ENCODE measurements at regions not wholly inside any gene's neighbourhood (a gene's known extent, or its start where the extent isn't known, plus 50 kb on each side); places are given as distances from the start of the nearest gene placed in this dataset.
"Not testable (repeated sequence)": the region's sequence is repeated elsewhere in the genome, so short reads cannot be mapped to it uniquely, and the experiment has no call there.

DNA sequence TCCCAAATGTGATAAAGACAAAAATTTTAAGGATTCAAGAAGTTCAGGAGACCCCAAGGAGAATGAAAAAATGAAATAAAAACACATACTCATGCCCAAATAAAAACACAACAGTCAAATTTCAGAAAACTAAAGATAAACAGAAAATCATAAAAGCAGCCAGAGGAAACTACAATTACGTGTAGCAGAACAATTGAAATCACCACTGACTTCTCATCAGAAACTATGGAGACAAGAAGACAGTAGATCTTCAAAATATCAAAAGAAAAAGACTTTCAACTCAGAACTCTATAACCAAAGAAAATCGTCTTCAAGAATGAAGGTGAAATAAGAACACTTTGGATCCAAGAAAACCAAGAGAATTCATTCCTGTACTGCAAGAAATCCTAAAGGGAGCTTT is 54.9 kb downstream of the DIO3 start:
- DNase-seq, result no peak

DNA sequence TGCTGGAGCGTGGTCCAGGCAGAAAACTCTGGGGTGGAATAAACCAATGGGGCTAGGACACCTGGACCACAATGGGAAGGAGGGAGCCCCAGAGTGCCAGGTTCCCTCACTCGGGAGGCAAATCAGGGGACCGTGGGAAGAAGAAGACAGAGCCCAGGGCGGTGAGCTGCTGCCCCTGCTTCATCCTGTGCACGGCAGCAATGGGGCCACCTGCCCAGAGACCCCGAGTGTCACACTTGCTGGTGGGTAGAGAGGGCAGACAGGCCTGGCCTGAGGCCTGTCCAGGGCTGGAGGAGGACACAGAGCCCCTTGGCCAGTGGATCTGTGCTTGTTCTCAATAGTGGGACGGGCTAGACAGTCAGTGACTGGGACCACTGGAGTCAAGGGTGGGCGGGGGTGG is 58.2 kb downstream of the DIO3 start:
- DNase-seq, result no peak

GRCh38 chr14:101620031-101620788 is 58.9 kb downstream of the DIO3 start:
- no peak for DNase-seq

- no peak for DNase-seq
Observed at GRCh38 chr14:101620821-101621785, 59.8 kb downstream of the DIO3 start.

- DNase-seq, result no peak
Observed at GRCh38 chr14:101622251-101623076, 61.2 kb downstream of the DIO3 start.

DNA sequence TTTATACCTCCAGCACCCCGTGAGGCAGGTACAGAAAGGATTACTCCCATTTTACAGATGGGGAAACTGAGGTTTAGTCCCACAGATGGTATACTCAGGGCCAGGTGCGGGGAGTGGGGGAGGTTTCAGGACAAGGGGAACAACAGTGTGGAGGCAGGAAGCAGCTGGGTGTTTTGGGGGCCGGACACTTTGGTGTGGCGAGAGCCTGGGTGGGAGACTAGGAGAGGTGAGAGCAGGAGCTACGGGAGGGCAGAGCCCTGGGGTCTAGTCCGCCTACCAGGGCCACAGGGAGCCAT is 61.7 kb downstream of the DIO3 start:
- no peak for DNase-seq

DNA sequence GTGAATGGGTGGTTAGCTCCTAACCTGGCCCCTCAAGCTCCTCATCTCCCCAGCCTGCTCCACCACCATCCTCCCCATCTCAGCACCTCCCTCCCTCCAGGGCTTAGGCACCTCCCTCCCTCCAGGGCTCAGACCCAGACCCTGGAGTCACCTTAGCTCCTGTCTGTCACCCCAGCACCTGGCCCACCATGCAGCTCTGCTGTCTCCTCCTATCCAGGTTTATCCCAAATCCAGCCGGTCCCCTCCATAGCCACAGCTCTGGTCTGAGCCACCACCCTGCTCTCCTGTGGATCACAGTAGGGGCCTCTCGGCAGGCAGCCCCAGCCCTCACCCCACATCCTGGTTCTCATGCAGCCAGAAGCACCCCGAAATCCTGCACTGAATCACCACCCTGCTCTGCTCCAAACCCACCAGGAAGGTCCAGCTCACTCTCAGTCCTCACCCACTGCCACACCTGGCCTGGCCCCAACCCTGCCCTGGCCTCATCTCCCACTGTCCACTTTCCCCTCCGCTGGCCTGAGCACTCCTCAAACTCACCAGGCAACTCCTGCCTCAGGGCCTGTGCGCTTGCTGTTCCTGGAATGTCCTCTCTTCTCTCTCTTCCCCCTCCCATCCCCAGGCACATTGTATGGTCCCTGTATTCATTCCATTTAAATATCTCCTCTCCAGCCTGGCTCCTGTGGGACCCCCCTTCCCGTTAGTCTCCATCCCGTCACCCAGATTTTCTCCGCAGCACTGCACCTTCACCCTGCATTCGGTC is 62.6 kb downstream of the DIO3 start:
- DNase-seq, result no peak

- DNase-seq, result no peak
Observed at GRCh38 chr14:101624536-101624935, 63.2 kb downstream of the DIO3 start.

GRCh38 chr14:101625336-101626097 is 64.2 kb downstream of the DIO3 start:
- DNase-seq, result no peak

- DNase-seq, result no peak
Observed at GRCh38 chr14:101626331-101626730, 65.0 kb downstream of the DIO3 start.

DNA sequence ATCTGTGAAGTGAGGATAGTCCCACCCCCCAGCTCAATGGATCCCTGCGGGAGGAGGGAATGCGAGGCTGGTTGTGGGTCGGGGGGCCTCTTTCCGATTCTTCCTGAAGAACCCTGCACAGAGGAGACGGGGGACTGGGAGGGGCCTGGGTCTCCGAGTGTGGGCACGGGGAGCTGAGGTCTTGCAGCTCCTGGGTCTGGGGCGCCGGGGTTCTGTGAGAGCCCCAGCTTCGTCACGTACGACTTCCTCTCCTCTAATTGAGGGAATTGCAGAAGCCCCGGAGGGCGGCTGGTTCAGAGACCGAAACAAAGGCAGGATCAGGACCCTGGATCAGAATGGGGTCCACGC is 66.6 kb downstream of the DIO3 start:
- DNase-seq, result no peak

DNA sequence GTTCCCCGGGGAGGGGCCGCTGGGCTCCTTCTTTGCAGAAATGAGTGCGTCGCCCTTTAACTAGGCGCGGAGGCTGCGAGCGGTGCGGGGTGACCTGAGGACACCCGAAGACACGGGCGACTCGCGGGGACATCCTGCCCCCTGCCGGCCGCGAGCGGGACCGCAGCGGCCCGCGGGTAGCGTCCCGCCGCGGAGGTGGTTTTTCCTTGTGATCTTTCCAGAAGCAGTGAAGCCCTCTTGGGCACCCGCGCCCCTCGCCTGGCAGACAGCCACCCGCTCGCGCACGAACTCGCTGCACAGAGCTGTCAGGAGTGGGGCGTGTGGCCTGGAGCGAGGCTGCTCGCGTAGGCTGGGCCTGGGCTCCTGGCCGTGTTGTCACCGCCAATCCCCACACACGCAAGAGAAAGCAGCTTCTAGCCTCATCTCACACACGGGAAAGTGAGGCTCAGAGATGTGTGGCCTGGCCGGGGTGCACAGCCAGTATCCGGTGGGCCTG is 67.2 kb downstream of the DIO3 start:
- peak; percentile 82 for DNase-seq

- no peak for DNase-seq
Observed at GRCh38 chr14:101628975-101629374, 67.7 kb downstream of the DIO3 start.

GRCh38 chr14:101630056-101630965 is 69.0 kb downstream of the DIO3 start:
- DNase-seq, result no peak

DNA sequence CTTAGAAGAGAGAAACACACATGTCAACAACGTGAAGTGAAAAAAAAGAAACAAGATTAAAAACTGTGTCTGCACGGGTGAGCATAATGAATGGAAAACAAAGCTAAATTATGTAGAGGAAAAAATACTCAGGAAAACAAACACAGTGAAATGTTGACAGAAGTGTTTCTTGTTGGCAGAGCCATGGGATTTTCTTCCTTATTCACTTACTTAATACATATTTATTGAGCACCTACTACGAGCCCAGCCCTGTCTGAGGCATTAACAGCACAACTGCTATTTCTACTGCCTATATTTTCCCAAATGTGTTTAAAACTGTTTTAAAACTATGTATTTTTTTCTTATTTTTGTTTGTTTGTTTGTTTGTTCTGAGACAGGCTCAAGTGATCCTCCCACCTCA is 69.9 kb downstream of the DIO3 start:
- no peak for DNase-seq

GRCh38 chr14:101631970-101632369 is 70.7 kb downstream of the DIO3 start:
- DNase-seq, result not testable (repeated sequence)

DNA sequence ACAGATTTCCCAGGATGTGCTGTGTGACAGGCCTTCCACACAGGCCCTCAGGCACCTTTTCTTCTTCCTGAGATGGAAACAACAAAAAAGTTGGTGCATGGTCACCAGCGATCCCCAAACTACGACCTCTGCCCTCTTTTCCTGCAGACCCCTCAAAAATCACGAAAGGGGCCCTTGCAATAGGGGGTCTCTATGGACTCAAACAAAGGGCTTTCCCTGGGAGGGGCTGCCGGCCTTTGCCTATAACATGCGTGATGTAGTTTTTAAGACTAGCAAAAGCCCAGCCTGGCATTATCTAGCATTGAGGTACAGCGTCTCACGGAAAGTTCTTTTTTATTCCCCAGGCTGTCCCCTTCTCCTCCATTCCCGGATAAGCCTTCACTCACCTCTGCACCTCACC is 71.2 kb downstream of the DIO3 start:
- no peak for DNase-seq

- DNase-seq, result no peak
Observed at GRCh38 chr14:101633276-101633675, 72.0 kb downstream of the DIO3 start.

DNA sequence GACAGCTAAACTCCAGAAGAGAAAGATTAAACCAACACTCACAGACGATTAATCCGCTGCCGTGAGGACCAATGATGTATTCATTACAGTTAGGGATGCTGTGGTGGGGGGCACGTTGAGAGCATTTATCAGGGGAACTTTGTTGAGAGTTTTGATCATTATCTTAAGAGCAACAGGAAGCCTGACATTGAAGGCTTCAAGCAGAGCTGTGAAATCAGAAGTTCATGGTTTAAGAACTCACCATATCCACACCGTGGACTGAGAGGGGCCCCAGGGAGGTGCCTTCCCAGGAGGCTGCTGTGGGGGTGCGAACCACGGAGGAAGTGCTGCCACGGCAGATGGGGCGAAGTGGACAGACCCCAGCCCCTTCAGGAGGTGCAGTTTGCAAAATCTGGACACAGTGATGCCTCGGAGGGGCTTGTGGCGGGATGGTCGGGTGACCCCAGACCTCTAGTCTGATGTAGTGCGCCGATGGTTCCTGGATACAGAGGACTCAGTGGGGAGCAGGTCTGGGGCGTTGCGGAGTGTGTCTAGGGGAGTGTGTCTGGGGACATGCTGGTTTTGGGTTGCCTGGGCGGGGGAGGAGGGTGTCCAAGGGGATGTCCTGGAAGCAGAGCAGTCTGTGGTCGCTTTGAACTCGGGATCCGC is 73.0 kb downstream of the DIO3 start:
- DNase-seq, result no peak

Measured in NCI-H2171 treated with DMSO at 0.1 percent for 48 hours (cell line).